HG03565 (cell line): ENCODE measurements at regions not wholly inside any gene's neighbourhood (a gene's known extent, or its start where the extent isn't known, plus 50 kb on each side); places are given as distances from the start of the nearest gene placed in this dataset.
A peak's percentile ranks its signal among the peaks of the same experiment; 100 is the strongest.

ENCODE experiments used
- ATAC-seq: cut with Tn5 transposase; IDR thresholded peaks from one replicate; pipeline ENCODE4 v1.9.1; 2021; ENCODE audit warnings: mild to moderate bottlenecking, moderate library complexity; ENCODE audit not compliant: unreplicated experiment

- no peak for ATAC-seq
Measured at GRCh38 chr11:128116447-128116846, 470.9 kb downstream of the ETS1 start.

DNA sequence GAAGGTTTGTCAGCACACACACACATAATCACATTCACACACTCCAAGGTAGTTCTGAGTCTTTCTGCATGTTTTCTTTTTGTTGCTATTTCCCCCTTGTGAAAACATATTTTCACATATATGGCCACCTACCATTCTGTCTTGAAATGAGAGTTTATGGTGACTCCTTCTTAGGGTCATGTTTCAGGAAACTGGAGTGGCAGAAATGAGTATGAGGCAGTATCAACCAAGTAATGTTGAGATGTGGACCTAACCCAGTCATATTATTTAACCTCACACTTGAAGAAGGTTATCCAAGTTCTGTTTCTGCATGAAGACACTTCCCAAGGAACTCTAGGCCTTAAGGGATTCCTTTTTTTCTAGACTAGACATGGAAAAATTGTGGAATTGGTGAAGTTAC, 481.4 kb downstream of the ETS1 start:
- no peak for ATAC-seq

DNA sequence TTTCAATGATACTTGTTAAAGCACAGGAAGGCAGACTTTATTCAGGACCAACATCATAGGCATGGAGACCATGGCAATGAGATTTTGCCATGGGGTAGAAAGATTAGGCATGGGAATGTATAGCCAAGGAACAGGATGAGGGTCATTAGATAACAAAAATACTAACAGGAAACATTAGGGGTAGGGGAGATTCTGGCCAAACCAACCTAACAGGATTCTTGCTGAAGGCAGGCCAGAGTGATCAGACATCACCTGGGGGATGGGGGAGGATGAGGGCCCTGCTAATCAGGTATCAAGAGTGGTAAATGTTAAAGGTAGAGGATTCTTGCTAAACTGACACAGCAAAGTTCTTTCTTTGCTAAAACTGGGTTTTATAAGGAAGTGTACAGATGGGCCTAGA, 481.8 kb downstream of the ETS1 start:
- ATAC-seq = no peak

GRCh38 chr11:128103278-128103873, 484.0 kb downstream of the ETS1 start:
- ATAC-seq = no peak

DNA sequence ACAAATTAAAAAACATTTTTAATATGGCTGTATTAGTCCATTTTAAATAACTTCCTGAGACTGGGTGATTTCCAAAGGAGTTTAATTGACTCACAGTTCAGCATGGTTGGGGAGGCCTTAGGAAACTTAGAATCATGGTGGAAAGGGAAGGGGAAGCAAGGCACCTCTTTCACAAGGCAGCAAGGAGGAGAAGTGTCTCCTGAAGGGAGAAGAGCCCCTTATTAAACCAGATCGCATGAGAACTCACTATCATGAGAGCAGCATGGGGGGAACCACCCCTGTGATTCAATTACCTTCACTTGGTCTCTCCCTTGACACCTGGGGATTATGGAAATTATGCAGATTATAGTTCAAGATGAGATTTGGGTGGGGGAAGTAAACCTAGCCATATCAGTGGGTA, 488.6 kb downstream of the ETS1 start:
- ATAC-seq = no peak

- ATAC-seq = no peak
Measured at GRCh38 chr11:128095466-128095981, 491.8 kb downstream of the ETS1 start.

GRCh38 chr11:128093689-128094088, 493.7 kb downstream of the ETS1 start:
- ATAC-seq = no peak

GRCh38 chr11:128089962-128090361, 497.4 kb downstream of the ETS1 start:
- ATAC-seq = no peak

DNA sequence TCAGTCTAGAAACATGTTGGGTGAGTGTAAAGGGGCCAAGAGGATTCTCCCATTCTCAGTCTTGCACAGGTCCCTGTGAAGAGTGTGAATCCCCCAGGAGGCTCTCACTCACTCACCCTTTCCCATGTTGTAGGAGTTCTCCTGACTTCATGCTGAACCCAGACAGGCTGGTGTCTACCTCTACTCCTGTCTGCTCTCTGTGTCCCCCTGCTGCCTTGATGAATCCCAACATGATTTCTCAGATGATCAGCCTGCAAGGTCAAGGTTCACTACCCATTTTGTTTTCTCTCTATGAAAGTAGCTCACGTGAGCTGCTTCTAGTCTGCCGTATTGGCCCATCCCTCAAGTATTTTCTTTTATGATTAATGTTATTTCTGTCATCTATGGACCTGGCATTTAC, 500.6 kb downstream of the ETS1 start:
- ATAC-seq = no peak

- no peak for ATAC-seq
Measured at GRCh38 chr11:128085276-128085675, 502.1 kb downstream of the ETS1 start.

DNA sequence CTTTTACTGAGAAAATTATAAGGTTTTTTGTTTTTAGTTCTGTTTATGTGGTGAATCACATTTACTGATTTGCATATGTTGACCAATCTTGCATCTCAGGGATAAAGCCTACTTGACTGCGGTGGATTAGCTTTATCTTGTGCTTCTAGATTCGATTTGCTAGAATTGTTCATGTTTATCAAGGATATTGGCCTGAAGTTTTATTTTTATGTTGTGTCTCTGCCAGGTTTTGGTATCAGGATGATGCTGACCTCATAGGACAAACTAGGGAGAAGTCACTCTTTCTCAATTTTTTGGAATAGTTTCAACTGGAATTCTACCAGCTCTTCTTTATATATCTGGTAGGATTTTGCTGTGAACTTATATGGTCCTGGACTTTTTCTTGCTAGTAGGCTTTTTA, 504.8 kb downstream of the ETS1 start:
- no peak for ATAC-seq

DNA sequence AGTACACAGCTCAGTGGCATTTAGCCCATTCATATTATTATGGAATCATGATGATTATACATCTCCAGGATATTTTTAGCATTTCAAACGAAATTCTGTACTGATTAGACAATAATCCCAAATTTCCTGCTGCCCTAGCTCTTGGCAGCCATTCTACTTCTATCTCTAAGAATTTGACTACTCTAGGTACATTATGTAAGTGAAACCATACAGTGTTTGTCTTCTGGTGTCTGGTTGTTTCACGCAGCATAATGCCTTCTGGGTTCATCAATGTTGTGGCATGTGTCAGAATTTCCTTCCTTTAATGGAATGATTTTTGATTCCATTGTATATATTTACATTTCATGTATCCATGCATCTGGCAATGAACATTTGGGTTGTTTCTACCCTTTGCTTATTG, 517.7 kb downstream of the ETS1 start:
- no peak for ATAC-seq

DNA sequence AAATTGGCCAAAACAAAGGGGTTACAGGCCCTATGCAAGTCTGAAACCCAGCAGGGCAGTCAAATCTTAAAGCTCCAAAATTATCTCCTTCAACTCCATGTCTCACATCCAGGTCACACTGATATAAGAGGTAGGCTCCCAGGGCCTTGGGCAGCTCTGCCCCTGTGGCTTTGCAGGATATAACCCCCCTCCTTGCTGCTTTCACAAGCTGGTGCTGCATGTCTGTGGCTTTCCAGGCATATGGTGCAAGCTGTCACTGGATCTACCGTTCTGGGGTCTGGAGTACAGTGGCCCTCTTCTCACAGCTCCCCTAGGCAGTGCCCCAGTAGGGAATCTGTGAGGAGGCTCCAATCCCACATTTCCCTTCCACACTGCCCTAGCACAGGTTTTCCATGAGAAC, 519.6 kb downstream of the ETS1 start:
- ATAC-seq = no peak

DNA sequence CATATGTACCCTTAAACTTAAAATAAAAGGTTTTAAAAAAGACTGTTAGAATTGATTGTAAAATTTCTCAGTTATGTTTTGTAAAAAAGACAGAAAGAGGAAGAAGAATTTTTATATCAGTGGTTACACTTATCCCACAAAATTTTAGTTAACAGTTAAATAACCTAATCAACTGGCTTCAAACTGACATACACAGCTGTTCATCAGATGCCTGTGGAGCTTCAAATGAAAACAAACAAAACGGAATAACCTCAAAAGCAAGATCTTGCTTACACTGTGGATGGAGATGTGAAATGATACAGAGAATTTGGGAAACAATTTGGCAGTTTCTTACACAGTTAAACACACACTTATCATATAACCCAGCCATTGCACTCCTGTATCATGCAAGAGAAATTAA, 521.0 kb downstream of the ETS1 start:
- no peak for ATAC-seq

DNA sequence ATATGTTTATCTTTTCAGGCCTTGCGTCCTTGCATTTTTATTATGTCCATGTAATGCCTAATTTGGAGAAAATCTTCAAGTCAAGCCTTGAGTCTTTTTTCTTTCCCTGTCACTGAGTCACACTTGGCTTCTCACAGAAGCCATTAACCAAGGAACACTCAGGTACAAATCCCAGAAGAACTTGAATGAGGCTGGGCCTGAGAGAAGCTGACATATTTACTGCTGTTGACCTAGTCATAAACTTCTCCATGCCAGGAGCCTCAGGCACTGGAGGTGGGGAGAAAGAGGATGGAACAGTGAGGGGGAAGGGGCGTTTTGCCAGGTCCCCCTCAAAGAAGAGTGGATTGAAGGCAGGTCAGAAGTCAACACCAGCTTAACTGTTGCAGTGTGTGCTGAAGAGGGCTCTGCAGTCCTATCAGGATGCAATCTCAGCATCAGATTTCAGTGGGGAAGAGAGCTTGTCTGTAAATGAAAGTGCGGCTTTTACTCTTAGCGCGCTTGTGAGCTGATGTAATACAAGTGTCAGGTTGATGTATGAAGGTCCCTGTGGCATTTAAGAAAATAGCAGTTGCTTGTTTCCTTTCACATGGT, 526.0 kb downstream of the ETS1 start:
- no peak for ATAC-seq

- ATAC-seq = no peak
Measured at GRCh38 chr11:128058580-128059208, 528.7 kb downstream of the ETS1 start.

DNA sequence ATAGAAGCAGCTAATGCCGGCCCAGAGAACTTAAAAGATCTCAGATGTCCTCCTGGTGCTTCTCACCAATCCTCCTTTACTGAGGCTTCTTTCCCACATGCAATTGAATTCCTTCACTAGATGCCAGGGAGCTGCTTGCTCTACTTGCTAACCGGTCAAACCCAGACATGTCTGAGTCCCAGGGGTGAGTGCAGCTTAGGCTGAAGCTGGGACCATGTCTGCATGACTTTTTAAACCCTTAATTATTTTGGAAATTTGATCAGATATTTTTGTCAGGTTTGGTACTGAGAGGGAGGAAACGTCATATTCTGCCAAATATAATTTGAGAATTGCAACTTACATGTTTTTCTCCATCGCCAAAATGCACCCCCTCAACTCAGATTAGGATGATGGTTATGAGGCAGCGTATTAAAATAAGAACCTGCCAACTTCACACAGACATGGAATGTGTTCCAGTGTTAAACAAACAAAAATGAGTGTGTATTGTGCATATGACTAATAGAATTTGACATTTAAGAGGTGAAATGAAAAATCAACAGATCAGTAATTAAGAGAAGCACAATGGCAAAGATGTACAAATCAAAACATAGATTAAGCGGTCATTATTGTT, 529.5 kb downstream of the ETS1 start:
- ATAC-seq = no peak

GRCh38 chr11:128055576-128056217, 531.7 kb downstream of the ETS1 start:
- no peak for ATAC-seq

- peak; percentile 48 for ATAC-seq
Measured at GRCh38 chr11:128053981-128054931, 533.1 kb downstream of the ETS1 start.

GRCh38 chr11:128052912-128053641, 534.3 kb downstream of the ETS1 start:
- ATAC-seq = peak; percentile 31
